IMR-90 (cell line): ENCODE measurements at regions not wholly inside any gene's neighbourhood (a gene's known extent, or its start where the extent isn't known, plus 50 kb on each side); places are given as distances from the start of the nearest gene placed in this dataset.

ENCODE experiments used
- ATAC-seq: fragments of 200-7000 bp; cut with Tn5 transposase; 2 replicates; pipeline ENCODE4 v1.9.1; 2020; ENCODE audit warnings: low read depth, mild to moderate bottlenecking, moderate library complexity
- BruUV-seq: library from RNA; stranded (reverse); fragments of 400-500 nt; replicated peaks from 2 replicates; lab custom pipeline; 2021; lab: Mats Ljungman, UMichigan
- CTCF ChIA-PET: fragments of 300-600 bp; formaldehyde crosslinking; extraction: SDS; loops from one replicate; lab custom pipeline; 2021; ENCODE audit warnings: antibody characterized with exemption; lab: Yijun Ruan, JAX
- POLR2A ChIA-PET: fragments of 300-600 bp; sonication (Branson Sonifier 250); formaldehyde crosslinking; loops from one replicate; lab custom pipeline; 2022; ENCODE audit warnings: antibody characterized with exemption; ENCODE audit not compliant: unreplicated experiment; lab: Charles Lee
- DNase-seq: peaks from one replicate; pipeline ENCODE4 v3.0.0; 2013
- H2AFZ ChIP-seq: replicated peaks from 2 replicates; pipeline ENCODE3; 2013; ENCODE audit warnings: low read length, mild to moderate bottlenecking; ENCODE audit not compliant: poor library complexity
- H2AK5ac ChIP-seq: 2 replicates; pipeline ENCODE4 v1.6.1; 2013; ENCODE audit warnings: low read depth, low read length, inconsistent platforms
- H2AK9ac ChIP-seq: replicated peaks from 2 replicates; pipeline ENCODE3; 2013; ENCODE audit warnings: mild to moderate bottlenecking, low read depth, low read length, moderate library complexity; ENCODE audit not compliant: poor library complexity
- H2BK120ac ChIP-seq: 2 replicates; pipeline ENCODE4 v1.6.1; 2013; ENCODE audit warnings: low read depth, low read length, inconsistent platforms
- H2BK15ac ChIP-seq: 3 replicates; pipeline ENCODE4 v1.6.1; 2013; ENCODE audit warnings: low read depth, low read length, inconsistent platforms
- H2BK20ac ChIP-seq: 2 replicates; pipeline ENCODE4 v1.6.1; 2013; ENCODE audit warnings: low read depth, mild to moderate bottlenecking, inconsistent platforms, low read length, moderate library complexity
- H2BK5ac ChIP-seq: 2 replicates; pipeline ENCODE4 v1.6.1; 2013; ENCODE audit warnings: mild to moderate bottlenecking, low read depth, low read length, inconsistent platforms; ENCODE audit not compliant: poor library complexity, severe bottlenecking
- H3K14ac ChIP-seq: replicated peaks from 2 replicates; pipeline ENCODE4 v1.6.1; 2013; ENCODE audit warnings: low read depth, low read length, inconsistent platforms
- H3K18ac ChIP-seq: 2 replicates; pipeline ENCODE4 v1.6.1; 2013; ENCODE audit warnings: low read depth, low read length, control low read depth
- H3K23ac ChIP-seq: 2 replicates; pipeline ENCODE4 v1.6.1; 2013; ENCODE audit warnings: low read depth, low read length, inconsistent platforms
- H3K27ac ChIP-seq: 2 replicates; pipeline ENCODE4 v1.5.1; 2013; ENCODE audit warnings: mild to moderate bottlenecking, control low read depth, low read length; ENCODE audit not compliant: insufficient read depth
- H3K27me3 ChIP-seq: 2 replicates; pipeline ENCODE4 v1.6.1; 2013; ENCODE audit warnings: low read length; ENCODE audit not compliant: control insufficient read depth, insufficient read depth
- H3K36me3 ChIP-seq: 2 replicates; pipeline ENCODE4 v1.6.1; 2013; ENCODE audit warnings: low read length, mixed read lengths; ENCODE audit not compliant: control insufficient read depth, insufficient read depth
- H3K4ac ChIP-seq: 2 replicates; pipeline ENCODE4 v1.6.1; 2013; ENCODE audit warnings: low read depth, low read length, inconsistent platforms
- H3K4me1 ChIP-seq: 2 replicates; pipeline ENCODE4 v1.6.1; 2013; ENCODE audit warnings: low read length, mixed read lengths; ENCODE audit not compliant: control insufficient read depth, insufficient read depth
- H3K4me2 ChIP-seq: 2 replicates; pipeline ENCODE4 v1.6.1; 2013; ENCODE audit warnings: low read depth, mild to moderate bottlenecking, control low read depth, low read length, moderate library complexity
- H3K4me3 ChIP-seq: 2 replicates; pipeline ENCODE4 v1.5.1; 2013; ENCODE audit warnings: low read depth, mild to moderate bottlenecking, control low read depth, low read length, moderate library complexity; ENCODE audit not compliant: insufficient read depth
- H3K56ac ChIP-seq: 2 replicates; pipeline ENCODE4 v1.6.1; 2013; ENCODE audit warnings: low read length, inconsistent platforms; ENCODE audit not compliant: insufficient read depth; ENCODE audit errors: extremely low read depth
- H3K79me1 ChIP-seq, 2 experiments: 2 replicates each; pipeline ENCODE4 v1.6.1; 2013; ENCODE audit warnings: low read length in 2 of 2, inconsistent platforms in 1 of 2, low read depth in 1 of 2
- H3K9ac ChIP-seq: 2 replicates; pipeline ENCODE4 v1.6.1; 2013; ENCODE audit warnings: low read depth, low read length, control low read depth
- H3K9me1 ChIP-seq: 2 replicates; pipeline ENCODE4 v1.6.1; 2013; ENCODE audit warnings: low read length, inconsistent platforms; ENCODE audit not compliant: insufficient read depth
- H3K9me3 ChIP-seq: 2 replicates; pipeline ENCODE4 v1.6.1; 2013; ENCODE audit warnings: low read length; ENCODE audit not compliant: control insufficient read depth, insufficient read depth
- H4K20me1 ChIP-seq: 2 replicates; pipeline ENCODE4 v1.6.1; 2013; ENCODE audit warnings: low read length, inconsistent platforms; ENCODE audit not compliant: insufficient read depth
- H4K5ac ChIP-seq: 2 replicates; pipeline ENCODE4 v1.6.1; 2013; ENCODE audit warnings: mild to moderate bottlenecking, low read depth, low read length, control low read depth
- H4K8ac ChIP-seq, 2 experiments: 2 replicates each; pipeline ENCODE4 v1.6.1; 2013; ENCODE audit warnings: low read depth in 2 of 2, low read length in 2 of 2, control low read depth in 1 of 2, inconsistent platforms in 1 of 2
- H4K91ac ChIP-seq: 2 replicates; pipeline ENCODE4 v1.6.1; 2013; ENCODE audit warnings: low read depth, low read length, inconsistent platforms; ENCODE audit not compliant: insufficient read depth
- BHLHE40 ChIP-seq: fragments of 150-350 bp; IDR thresholded peaks from 2 replicates; pipeline ENCODE4 v1.6.1; 2016; ENCODE audit warnings: mild to moderate bottlenecking, low read depth, low read length
- WGBS, 2 experiments: methylation state at CpG; one replicate each; pipeline versions ENCODE4 v1.1.5 to v1.1.7; 2013; ENCODE audit warnings: missing lambda C conversion rate in 2 of 2; ENCODE audit not compliant: insufficient read length in 1 of 2; ENCODE audit errors: extremely low coverage in 2 of 2; 5-methylcytosine and 5-hydroxymethylcytosine counted together
- dilution Hi-C: fragments of 300-500 bp; cut with HindIII; formaldehyde crosslinking; loops from one replicate; pipeline ENCODE4 v1.14.3; 2018; ENCODE audit warnings: low sequenced_read_pairs; ENCODE audit not compliant: unreplicated experiment
- in situ Hi-C: fragments of 300-500 bp; cut with MboI; formaldehyde crosslinking; loops from 3 replicates; pipeline ENCODE4 v1.14.3; 2019; ENCODE audit warnings: low sequenced_read_pairs, inconsistent platforms, mixed read lengths
- intact Hi-C: fragments of 100-400 bp; cut with micrococcal nuclease; formaldehyde crosslinking; loops from 2 replicates; pipeline ENCODE4 v1.10.0; 2022

DNA sequence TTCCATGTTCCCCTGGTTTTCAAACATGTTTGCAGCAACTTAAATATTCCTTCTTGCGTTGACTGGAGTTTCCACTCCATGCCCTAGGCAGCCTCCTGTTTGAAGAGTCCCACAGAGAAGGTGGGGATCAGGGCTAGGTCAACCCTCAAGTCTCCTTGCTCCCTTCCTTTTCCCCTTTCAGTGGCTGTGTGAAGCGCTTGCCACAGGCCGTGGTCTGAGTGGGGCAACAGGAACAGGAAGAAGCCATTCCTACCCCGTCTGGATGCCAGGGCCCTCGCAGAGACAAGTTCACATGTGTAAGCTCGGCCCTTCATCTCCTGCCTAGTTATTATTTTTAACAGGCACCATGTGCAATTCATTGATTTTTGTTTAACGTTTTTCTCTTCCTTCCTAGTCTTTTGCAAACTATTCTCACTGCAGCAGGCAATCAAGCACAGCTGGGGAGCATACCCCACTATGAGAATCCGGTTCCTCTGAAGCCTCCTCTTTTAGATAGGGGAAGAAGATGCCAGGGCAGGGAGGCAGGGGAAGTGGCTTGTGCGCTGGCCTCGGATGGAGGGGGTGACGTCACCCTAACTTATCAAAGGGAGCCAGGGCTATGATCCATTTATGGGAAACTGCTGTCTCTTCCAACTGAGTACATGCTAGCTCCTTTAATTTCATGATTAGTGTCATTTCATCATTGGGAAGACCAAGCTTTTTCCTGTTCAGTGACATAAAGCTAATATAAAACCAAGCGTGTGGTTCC is 64.2 kb downstream of the PRLHR start:
- Histone ChIP-seq H2AK5ac (no peak overlapping the region), H2BK120ac (no peak overlapping the region), H3K14ac (no peak overlapping the region), H2BK5ac (no peak overlapping the region), H3K9me3 (no peaks in the 10 kb centered on the region), H3K18ac (no peak overlapping the region), H4K5ac (no peak overlapping the region), H3K56ac (no peak overlapping the region), H4K20me1 (no peaks in the 10 kb centered on the region), H3K4me3 (no peak overlapping the region), H2BK15ac (no peak overlapping the region), H4K91ac (no peak overlapping the region), H3K27me3 (no peaks in the 10 kb centered on the region), H3K4me1 (no peaks in the 10 kb centered on the region), H3K23ac (no peak overlapping the region), H3K27ac (no peak overlapping the region), H3K9me1 (no peaks in the 10 kb centered on the region), H3K79me1 (no peaks in the 10 kb centered on the region), H4K8ac (no peak overlapping the region), H2AFZ (no peak overlapping the region), H3K4ac (no peak overlapping the region), H2AK9ac (no peak overlapping the region), H3K9ac (no peak overlapping the region), H3K4me2 (no peak overlapping the region), H3K36me3 (no peaks in the 10 kb centered on the region), H2BK20ac (no peak overlapping the region)
- ATAC-seq (no peak), DNase-seq (no peak)
- TF ChIP-seq BHLHE40 = no peak
- no TSS peak for BruUV-seq
- dilution Hi-C loops (no loop called here), in situ Hi-C loops (no loop called here), intact Hi-C loops (no loop called here)
- ChIA-PET CTCF (no interaction called here), POLR2A (no interaction called here)
- no CpG with 5 or more reads among the region's 12 CpGs for WGBS, 2 experiments
